Spleen (tissue), 7 donors: ENCODE measurements at regions not wholly inside any gene's neighbourhood (a gene's known extent, or its start where the extent isn't known, plus 50 kb on each side); places are given as distances from the start of the nearest gene placed in this dataset.
"Not testable (repeated sequence)": the region's sequence is repeated elsewhere in the genome, so short reads cannot be mapped to it uniquely, and the experiment has no call there.

Experiments used
- CTCF ChIP-seq, 11 experiments: fragments of 200-600 bp in 7 of 11; fragments of 450-650 bp in 4 of 11; sonication (generic) in 4 of 11; IDR thresholded peaks in 8 of 11; conservative IDR thresholded peaks in 3 of 11; 1 replicate in 7 of 11; 2 replicates in 4 of 11; pipeline versions ENCODE4 v1.4.0 to v1.8.0; 2016 to 2021; ENCODE audit warnings: antibody characterized with exemption in 11 of 11, inconsistent platforms in 4 of 11, mild to moderate bottlenecking in 1 of 11
- POLR2A ChIP-seq, 3 donors: fragments of 450-650 bp; IDR thresholded peaks; one replicate each; pipeline ENCODE4 v1.5.1; 2017; ENCODE audit warnings: antibody characterized with exemption in 3 of 3, mild to moderate bottlenecking in 1 of 3
- donor health status: DM: no; HTN: no; CAD: no; lungs with moderate emphysema.
- donor health status: DM: no; HTN: no; CAD: no.
- donor health status: DM: no; HTN: no; CAD: no.

- not testable (repeated sequence) for TF ChIP-seq CTCF (IDR thresholded peaks at IDR 0.05 in 8 of 11, conservative IDR thresholded peaks at IDR 0.05 in 3 of 11); POLR2A (IDR thresholded peaks at IDR 0.05)
Measured at GRCh38 chr12:107214373-107214773, 121.0 kb upstream of the CRY1 start.
